ENCODE measurements at regions not wholly inside any gene's neighbourhood (a gene's known extent, or its start where the extent isn't known, plus 50 kb on each side); places are given as distances from the start of the nearest gene placed in this dataset.

- H3K27me3 ChIP-seq: no peaks in the 10 kb centered on the region
Measured at GRCh38 chr2:238742664-238743063, 105.2 kb upstream of the TWIST2 start.

DNA sequence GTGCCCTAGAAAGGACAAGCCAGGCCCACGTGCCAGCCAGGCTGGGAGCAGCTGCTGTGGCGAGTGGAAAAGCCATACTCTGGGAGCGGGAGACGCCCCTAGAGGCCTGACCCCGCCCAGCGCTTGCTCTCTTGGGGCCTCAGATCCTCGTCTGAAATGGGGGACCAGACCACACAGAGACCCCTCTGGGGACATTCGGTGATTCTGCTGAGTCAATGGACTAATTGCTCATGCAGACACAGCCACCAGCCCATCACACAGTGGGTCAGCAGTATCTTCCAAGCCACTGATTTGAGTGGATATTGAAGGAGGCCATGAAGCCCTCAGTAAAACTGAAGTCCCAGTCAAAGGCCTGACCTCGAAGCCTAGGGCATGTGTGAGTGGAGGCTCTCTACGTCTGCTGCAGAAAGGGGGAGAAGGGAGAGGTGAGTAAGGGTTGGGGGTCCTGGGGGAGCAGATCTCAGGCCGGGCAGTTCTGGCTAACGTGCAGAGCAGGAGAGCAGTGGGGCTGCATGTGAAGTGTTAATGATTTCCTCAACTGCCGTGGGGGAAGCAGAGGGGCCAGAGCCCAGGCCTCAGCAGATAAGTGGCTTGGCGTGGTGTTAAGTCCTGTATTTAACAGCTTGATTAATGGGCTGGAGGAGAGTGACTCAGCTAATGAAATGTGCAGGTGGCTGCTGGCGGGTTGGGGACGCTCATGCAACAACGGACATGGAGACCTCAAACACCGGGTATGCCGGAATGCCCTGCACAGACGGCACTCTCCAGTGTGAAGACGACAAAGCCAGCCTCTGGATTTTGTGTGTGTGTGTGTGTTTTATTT is 104.4 kb upstream of the TWIST2 start:
- DNase-seq (no peak), FAIRE-seq (no peak), ATAC-seq (peak in 2 of 4 donors; percentile 45 to 51)
- Histone ChIP-seq H3K4me1 (no peaks in the 10 kb centered on the region), H3K27me3 (no peaks in the 10 kb centered on the region), H3K4me3 (no peak overlapping the region), H3K9me3 (no peaks in the 10 kb centered on the region), H3K36me3 (no peaks in the 10 kb centered on the region), H3K27ac (no peak overlapping the region)
- intact Hi-C loops (cut with DNase I): no loop called here
- 34 to 37% methylated on average over 21 of the region's 21 CpGs for WGBS, 2 donors
- TF ChIP-seq CTCF (IDR thresholded peaks at IDR 0.05): no peak

More at GRCh38 chr2:238742664-238743063, 105.2 kb upstream of the TWIST2 start:
- H3K27ac ChIP-seq: no peak overlapping the region
- intact Hi-C loops (cut with DNase I): no loop called here
- H3K4me1 ChIP-seq: no peaks in the 10 kb centered on the region
- no peak for ATAC-seq
- WGBS, 2 donors: 76 to 86% methylated on average over 8 of the region's 8 CpGs
- H3K36me3 ChIP-seq: no peaks in the 10 kb centered on the region
- no peak for FAIRE-seq
- TF ChIP-seq CTCF (IDR thresholded peaks at IDR 0.05): no peak
- no peak for DNase-seq
- H3K9me3 ChIP-seq: no peaks in the 10 kb centered on the region
- no peak overlapping the region for H3K4me3 ChIP-seq

- Histone ChIP-seq H3K36me3 (no peaks in the 10 kb centered on the region), H3K4me1 (no peaks in the 10 kb centered on the region), H3K27me3 (no peaks in the 10 kb centered on the region)
Measured at GRCh38 chr2:238744951-238745350, 102.9 kb upstream of the TWIST2 start.

DNA sequence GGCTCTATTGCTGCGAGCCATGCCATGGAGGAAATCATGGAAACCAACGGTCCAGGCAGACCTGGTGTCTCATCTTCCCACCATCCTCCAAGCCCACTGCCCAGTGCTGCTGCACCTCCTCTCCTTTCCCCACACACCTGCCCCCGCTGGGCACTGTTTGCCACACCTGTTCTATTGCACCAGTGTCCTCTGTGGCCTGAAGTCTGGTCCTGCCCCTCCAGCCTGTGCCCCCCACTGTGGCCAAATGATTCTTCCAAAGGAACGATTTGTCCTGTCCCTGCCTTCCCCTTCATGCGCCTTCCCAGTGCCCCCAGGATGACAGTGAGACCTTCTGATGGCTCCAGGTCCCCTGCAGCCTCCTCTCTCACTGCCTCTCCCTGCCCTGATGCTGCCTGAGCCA is 101.9 kb upstream of the TWIST2 start:
- ATAC-seq (no peak), FAIRE-seq (no peak), DNase-seq (no peak)
- no peak for TF ChIP-seq CTCF (IDR thresholded peaks at IDR 0.05)
- no peak overlapping the region for H3K4me3 ChIP-seq
- H3K4me1 ChIP-seq: no peaks in the 10 kb centered on the region
- H3K9me3 ChIP-seq: no peaks in the 10 kb centered on the region
- WGBS, 2 donors: 44 to 79% methylated on average over 5 of the region's 5 CpGs
- no peak overlapping the region for H3K27ac ChIP-seq
- no peaks in the 10 kb centered on the region for H3K36me3 ChIP-seq
- intact Hi-C loops (cut with DNase I): no loop called here
- H3K27me3 ChIP-seq: no peaks in the 10 kb centered on the region

More at GRCh38 chr2:238744951-238745350, 102.9 kb upstream of the TWIST2 start:
- no peak overlapping the region for H3K27ac ChIP-seq
- no peak for ATAC-seq
- TF ChIP-seq CTCF (IDR thresholded peaks at IDR 0.05): no peak
- no peak for DNase-seq
- 74 to 84% methylated on average over 13 of the region's 13 CpGs for WGBS, 2 donors
- H3K9me3 ChIP-seq: no peaks in the 10 kb centered on the region
- no peak overlapping the region for H3K4me3 ChIP-seq
- FAIRE-seq: no peak
- intact Hi-C loops (cut with DNase I): no loop called here

GRCh38 chr2:238747114-238747513 is 100.8 kb upstream of the TWIST2 start:
- Histone ChIP-seq H3K4me3 (no peak overlapping the region), H3K27me3 (no peaks in the 10 kb centered on the region), H3K36me3 (no peaks in the 10 kb centered on the region), H3K27ac (no peak overlapping the region), H3K4me1 (no peaks in the 10 kb centered on the region), H3K9me3 (no peaks in the 10 kb centered on the region)
- ATAC-seq: no peak
- 54 to 61% methylated on average over 18 of the region's 18 CpGs for WGBS, 2 donors
- intact Hi-C loops (cut with DNase I): no loop called here
- FAIRE-seq: no peak
- TF ChIP-seq CTCF (IDR thresholded peaks at IDR 0.05): no peak
- no peak for DNase-seq

Measured in pancreas (tissue), 10 donors.